ENCODE measurements at regions not wholly inside any gene's neighbourhood (a gene's known extent, or its start where the extent isn't known, plus 50 kb on each side); places are given as distances from the start of the nearest gene placed in this dataset.

- TF ChIP-seq EZH2 (IDR thresholded peaks at IDR 0.05; ENCODE audit: low read depth), result no peak
- TF ChIP-seq CTCF (conservative IDR thresholded peaks at IDR 0.05), result no peak
Observed at GRCh38 chrX:134177527-134177926, 59.5 kb upstream of the CCDC160 start.

Data from PC-9 (cell line).